GM21515 (cell line): ENCODE measurements at regions not wholly inside any gene's neighbourhood (a gene's known extent, or its start where the extent isn't known, plus 50 kb on each side); places are given as distances from the start of the nearest gene placed in this dataset.

Source experiments
- ATAC-seq: cut with Tn5 transposase; IDR thresholded peaks from one replicate; pipeline ENCODE4 v1.9.1; 2021; ENCODE audit not compliant: unreplicated experiment

DNA sequence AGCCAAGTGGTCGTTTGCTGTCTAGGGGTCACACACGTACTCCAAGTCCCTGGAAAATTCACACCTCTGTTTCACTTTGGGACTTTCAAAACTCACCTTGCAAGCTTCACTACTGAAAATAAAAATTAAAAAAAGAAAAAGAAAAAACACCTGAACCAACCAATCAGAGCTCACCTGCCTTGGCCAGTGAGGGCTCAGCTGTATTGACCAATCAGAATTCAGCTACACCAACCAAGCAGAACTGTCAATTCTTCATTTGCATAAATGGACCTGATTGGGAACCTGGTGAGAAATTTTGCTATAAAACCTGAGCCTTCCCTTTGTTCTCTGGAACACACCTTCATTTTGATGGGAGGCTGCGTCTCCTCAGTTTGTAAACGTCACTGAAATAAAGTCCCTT is 176.4 kb downstream of the TTC32 start:
- no peak for ATAC-seq

- ATAC-seq: no peak
These were observed 178.8 kb downstream of the TTC32 start for GRCh38 chr2:19723021-19723420.

- no peak for ATAC-seq
These were observed 179.2 kb downstream of the TTC32 start for GRCh38 chr2:19722531-19722971.

- ATAC-seq: no peak
These were observed 181.5 kb downstream of the TTC32 start for GRCh38 chr2:19720306-19720705.

GRCh38 chr2:19719540-19719939 is 182.2 kb downstream of the TTC32 start:
- no peak for ATAC-seq

DNA sequence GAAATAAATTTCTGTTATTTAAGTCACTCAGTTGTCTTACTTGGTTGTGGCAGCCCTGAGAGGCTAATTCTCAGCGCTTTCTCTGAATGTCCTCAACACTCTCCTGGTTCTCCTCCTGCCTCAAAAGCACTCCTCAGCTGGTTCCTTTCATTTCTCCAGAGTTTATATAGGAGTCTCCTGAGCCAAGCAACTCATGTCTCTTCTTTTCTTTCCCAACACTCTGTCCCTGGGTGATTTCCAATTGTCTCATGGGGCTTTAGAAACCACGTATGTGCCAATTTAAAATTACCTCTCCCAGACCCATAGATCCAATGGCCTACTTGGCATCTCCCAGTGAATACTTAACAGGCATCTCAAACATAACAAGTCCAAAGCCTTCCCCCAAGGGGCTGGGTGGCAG is 184.3 kb downstream of the TTC32 start:
- no peak for ATAC-seq

GRCh38 chr2:19714926-19715325 is 186.9 kb downstream of the TTC32 start:
- ATAC-seq: no peak

- no peak for ATAC-seq
These were observed 188.9 kb downstream of the TTC32 start for GRCh38 chr2:19712850-19713249.

DNA sequence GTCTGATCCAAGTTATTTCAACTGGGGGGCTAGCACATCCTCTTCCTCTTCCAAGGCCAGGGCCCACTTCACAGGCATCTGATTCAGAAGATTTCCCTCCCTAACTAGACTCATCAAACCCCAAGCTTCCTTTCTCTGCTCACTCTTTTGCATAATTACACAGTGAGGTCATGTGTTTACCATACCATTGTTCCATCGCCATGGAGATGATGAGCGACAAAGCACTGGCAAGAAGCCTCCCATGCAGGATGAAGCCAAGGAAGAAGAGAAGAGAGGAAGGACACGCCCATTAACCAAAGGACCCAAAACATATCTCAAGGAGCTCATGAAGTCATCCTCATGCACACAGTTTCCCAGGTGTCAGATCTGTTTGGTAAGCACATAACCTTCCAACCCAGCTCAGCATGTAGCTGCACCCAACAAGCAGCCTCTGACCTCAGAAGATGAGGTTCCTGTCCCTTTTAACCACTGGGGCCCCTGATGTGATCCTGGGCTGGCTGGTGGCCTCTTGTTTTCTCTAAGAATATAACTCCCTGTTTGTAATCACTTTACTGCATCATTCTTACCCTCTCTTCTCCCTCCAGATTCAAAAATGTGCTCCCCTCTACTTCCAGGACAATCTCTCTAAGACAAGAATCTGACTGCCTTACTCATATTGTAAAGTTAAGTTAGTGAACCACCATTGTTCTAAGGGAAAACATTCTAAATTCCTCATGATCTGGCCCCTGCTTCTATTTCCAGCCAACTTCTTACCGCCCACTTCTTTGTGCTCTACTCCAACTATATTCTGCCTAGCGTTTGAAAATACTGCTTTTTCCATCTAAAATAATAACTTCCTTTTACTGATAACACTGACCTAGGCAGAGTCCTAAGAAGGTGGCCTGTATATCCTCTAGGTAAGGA is 190.1 kb downstream of the TTC32 start:
- ATAC-seq: no peak

GRCh38 chr2:19710230-19710629 is 191.6 kb downstream of the TTC32 start:
- no peak for ATAC-seq

GRCh38 chr2:19709553-19709952 is 192.2 kb downstream of the TTC32 start:
- ATAC-seq: no peak

- ATAC-seq: no peak
These were observed 193.0 kb downstream of the TTC32 start for GRCh38 chr2:19708776-19709175.

GRCh38 chr2:19706332-19706731 is 195.5 kb downstream of the TTC32 start:
- no peak for ATAC-seq

GRCh38 chr2:19702267-19702666 is 199.5 kb downstream of the TTC32 start:
- no peak for ATAC-seq

DNA sequence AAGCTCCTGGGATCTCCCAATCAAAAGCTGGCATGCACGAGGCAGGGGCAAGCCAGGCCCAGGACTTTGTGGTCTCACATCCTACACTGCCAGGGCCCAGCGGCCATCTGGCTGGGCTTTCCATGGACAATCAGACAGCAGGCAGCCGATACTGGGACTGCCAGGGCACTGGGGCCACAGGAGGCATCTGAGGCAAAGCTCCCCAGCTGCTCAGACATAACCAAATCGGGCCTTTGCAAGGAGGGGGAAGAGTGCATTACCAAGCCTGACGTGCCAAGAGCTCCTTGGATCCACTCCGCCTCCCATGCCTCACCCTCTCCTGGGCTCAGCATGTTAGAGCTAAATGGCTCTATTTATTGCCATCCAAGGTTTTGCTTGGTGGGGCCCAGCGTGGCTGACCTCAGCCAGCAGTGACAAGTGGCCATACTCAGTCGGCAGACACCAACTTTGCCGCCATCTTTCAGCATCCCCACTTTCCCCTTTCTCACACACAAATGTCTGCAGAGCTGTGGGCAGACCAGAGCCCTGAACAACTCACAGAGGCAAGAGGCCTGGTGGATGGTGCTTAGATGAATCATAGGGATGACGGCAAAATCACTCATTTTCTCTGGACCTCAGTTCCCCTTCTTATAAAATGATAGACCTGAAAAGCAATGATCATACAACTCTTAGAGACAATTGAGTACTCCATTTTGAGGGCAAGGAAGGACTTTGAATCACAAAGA is 200.8 kb downstream of the TTC32 start:
- no peak for ATAC-seq

GRCh38 chr2:19697131-19697530 is 204.7 kb downstream of the TTC32 start:
- ATAC-seq: no peak

GRCh38 chr2:19695706-19696105 is 206.1 kb downstream of the TTC32 start:
- ATAC-seq: no peak

DNA sequence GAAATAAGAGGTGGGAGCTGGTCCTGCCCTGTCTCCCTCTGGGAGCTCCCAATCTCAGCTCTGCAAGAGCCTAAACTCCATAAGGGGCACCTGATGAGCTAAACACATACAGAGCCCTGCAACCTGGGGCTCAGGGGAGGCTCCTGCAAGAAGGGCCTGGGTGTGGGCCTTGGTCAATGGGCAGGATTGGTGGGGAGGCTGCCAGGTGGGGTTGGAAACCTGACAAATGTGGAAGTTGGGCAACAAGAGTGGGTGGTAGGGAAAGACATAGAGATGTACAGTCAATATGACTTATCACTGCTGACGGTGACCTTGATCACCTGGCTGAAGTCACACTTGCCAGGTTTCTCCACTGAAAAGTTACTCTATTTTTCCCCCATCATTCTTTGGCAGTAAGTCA is 209.9 kb downstream of the TTC32 start:
- no peak for ATAC-seq

GRCh38 chr2:19690429-19690828 is 211.4 kb downstream of the TTC32 start:
- no peak for ATAC-seq

DNA sequence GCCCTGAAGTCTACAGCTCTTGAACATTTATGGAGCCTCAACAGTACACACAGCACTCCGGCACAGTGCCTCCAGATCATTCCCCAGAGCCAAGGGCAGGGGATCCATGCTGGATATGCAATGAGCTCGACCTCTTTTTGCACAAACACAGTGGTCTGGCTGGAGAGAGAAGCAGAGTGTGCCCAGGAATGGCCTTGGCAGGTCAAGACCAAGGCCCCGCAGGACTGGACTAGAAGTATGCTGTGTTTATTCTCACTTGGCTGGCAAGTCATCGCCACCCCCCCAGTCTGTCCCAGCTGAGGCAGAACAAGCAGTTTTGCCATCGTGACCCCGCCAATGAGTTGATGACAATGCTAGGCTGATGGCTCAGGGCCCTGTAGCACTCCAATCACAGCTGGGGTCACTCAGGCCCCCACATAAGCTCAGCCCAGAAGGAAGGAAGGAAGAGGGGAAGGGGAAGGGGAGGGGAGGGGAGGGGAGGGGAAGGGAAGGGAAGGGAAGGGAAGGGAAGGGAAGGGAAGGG is 212.1 kb downstream of the TTC32 start:
- no peak for ATAC-seq

- ATAC-seq: no peak
These were observed 213.7 kb downstream of the TTC32 start for GRCh38 chr2:19688059-19688458.
